Activated CD4-positive, alpha-beta T cell treated with anti-CD3 and anti-CD28 coated beads, Interleukin-2, amount 50 U/mL, for 1 hour (primary cell): ENCODE measurements at regions not wholly inside any gene's neighbourhood (a gene's known extent, or its start where the extent isn't known, plus 50 kb on each side); places are given as distances from the start of the nearest gene placed in this dataset.
"Not testable (repeated sequence)": the region's sequence is repeated elsewhere in the genome, so short reads cannot be mapped to it uniquely, and the experiment has no call there.

Experiments
- DNase-seq: peaks from one replicate; pipeline ENCODE4 v3.0.0-alpha.2; 2020

- DNase-seq: no peak
Observed at GRCh38 chr9:80501635-80502034, 929.9 kb downstream of the TLE4 start.

- DNase-seq: no peak
Observed at GRCh38 chr9:80500300-80500699, 928.5 kb downstream of the TLE4 start.

- DNase-seq: no peak
Observed at GRCh38 chr9:80498001-80498555, 926.3 kb downstream of the TLE4 start.

GRCh38 chr9:80496901-80497556, 925.3 kb downstream of the TLE4 start:
- no peak for DNase-seq

DNA sequence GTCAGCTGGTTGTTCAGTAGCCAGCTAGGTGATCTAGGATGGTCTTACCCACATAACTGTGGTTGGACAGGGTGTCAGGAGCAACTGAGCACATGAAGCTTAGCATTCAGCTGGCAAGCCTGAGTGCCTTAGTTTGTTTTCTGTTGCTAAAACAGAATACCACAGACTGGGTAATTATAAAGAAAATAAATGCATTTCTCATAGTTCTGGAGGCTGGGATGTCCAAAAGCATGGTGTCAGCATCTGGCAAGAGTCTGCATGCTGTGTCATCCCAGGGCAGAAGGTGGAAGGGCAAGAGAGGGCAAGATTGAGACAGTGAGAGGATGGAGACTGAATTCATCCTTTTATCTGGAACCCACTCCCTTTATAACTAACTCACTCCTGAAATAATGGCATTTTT, 921.5 kb downstream of the TLE4 start:
- no peak for DNase-seq

GRCh38 chr9:80492221-80492620, 920.5 kb downstream of the TLE4 start:
- DNase-seq: no peak

- DNase-seq: no peak
Observed at GRCh38 chr9:80491086-80491696, 919.4 kb downstream of the TLE4 start.

GRCh38 chr9:80489329-80489728, 917.6 kb downstream of the TLE4 start:
- DNase-seq: no peak

DNA sequence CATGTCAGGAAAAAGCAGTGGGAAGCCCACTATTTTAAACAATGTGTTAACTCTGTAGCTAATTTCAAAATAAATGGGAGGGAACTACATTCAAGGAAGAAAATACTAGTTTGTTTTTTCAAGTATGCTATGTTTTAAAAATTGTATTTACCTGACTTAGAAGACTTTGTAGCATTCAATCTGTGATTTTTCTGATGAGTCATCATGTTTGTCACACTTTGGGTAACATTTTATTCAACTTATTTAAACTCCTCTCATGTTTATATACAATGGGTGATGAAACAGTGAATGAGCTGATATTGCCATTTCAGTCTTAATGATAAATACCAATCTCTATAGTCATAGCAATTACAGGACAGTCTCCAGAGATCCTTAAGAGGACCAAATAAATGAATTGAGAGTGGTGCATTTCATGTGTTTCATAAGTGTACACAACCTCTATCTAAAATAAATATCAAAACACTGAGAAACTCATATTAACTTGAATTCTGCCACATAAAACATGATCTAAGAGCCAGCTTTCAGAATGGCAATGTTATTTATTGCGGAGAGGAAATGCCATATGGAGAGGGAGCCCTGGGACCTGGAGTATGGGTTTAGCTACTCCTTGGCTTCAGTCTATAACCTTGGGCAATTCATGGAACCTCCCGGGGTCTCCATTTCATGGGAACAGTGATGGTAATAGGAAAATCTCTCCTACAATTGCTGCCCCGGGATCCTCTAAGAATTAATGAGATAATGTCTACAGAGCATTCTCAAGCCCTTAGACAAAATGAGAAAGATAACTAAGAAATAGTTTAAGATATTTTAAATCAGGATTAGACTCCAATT, 913.9 kb downstream of the TLE4 start:
- DNase-seq: no peak

GRCh38 chr9:80482251-80482650, 910.5 kb downstream of the TLE4 start:
- DNase-seq: not testable (repeated sequence)

DNA sequence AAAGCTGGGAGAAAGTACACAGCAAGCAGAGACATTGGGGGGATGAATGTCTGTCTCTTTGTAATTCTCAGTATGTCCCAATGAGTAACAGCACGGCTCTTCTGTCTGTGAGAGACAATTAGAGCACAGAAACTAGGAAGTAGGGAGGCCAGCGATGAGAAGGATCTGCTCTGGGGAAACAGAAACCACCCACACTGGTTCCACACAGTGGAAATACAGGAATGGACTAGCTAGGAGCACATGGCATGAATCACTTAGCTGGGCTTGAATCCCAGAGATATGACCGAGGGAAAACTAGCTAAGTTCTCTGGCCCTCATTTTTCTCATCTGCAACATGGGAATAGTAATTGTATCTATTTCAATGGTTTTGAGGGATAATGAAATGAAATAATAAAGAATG, 895.9 kb downstream of the TLE4 start:
- no peak for DNase-seq

DNA sequence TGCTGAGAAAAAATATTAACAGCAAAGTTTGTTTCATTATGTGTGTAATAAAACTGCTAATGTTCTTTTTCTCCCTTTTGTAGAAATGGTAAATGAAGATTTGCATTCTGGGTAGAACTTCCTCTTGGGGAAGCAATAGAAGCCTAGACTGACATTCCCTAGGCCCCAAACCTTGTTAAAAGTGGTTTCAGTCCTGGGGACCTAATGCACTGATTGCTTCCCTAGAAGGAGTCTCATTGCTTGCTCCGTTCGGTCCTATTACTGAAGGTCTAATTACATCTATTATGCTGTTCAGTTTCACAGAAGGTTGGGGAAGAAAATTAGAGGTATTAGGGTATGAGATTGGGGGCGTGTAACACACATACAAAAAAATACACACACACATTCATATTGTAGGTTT, 893.8 kb downstream of the TLE4 start:
- DNase-seq: no peak

DNA sequence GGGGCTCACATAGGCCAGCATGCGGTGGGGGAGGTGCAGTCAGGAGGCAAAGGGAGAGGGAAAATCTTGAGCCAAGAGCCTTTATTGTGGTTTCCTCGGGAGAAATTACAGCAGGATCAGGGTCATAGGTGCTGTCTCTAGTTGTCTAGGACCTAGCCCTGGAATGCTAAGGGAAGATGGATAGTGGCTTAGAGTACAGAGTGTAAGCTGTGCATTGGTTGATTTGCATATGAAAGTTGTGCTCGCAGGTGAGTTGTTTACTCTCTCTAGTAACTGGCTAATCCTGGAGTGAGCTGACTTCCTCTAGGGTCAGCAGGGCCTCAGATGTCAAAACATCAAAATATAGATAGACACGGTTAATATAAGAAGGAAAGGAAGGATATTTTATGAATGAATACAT, 877.7 kb downstream of the TLE4 start:
- DNase-seq: no peak

DNA sequence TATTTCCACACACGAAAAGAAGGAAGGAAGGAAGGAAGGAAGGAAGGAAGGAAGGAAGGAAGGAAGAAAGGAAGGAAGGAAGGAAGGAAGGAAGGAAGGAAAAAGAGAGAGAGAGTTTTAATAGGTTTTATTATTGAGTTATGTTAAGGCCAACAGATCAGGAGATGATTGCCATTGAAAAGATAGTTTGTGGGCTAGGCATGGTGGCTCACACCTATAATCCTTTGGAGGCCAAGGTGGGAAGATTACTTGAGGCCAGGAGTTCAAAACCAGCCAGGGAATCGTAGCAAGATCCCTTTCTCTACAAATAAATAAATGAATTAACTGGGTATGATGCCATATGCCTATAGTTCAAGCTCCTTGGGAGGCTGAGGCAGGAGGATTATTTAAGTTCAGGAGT, 877.2 kb downstream of the TLE4 start:
- no peak for DNase-seq

DNA sequence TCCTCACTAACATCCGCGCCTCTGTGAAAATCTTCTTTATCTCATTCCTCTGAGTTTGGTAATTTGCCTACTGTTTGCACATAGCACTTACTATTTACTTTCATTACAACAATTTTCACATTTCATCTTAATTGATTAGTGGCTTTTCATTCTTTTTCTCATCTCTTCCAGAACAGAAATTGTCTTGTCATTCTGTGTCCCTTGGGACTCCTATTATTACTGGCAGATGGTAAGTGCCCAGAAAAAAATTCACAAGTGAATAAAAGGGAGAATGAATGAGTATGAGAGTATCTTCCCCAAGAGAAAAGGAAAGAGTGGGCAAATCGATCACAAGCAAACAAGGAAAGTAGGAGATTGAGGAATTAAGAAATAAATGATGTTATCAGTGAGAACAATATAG, 876.1 kb downstream of the TLE4 start:
- no peak for DNase-seq

DNA sequence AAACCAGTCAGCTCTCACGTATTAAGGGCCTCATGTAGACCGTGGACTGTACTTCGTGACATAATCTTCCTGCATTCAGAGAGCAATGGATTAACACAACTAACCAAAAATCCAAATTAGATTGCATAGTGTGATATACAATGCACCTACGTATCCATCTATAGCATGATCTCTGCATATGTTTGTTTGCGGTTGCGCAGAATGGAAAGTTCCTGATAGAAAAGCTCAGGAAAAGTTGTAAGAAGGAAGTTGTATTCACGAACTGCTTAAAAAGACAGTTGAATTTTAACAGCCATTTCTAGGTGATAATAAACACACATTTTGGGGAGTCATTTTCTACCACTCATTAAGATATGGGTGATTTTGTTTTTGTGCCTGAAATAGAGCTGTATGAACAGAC, 869.0 kb downstream of the TLE4 start:
- no peak for DNase-seq

DNA sequence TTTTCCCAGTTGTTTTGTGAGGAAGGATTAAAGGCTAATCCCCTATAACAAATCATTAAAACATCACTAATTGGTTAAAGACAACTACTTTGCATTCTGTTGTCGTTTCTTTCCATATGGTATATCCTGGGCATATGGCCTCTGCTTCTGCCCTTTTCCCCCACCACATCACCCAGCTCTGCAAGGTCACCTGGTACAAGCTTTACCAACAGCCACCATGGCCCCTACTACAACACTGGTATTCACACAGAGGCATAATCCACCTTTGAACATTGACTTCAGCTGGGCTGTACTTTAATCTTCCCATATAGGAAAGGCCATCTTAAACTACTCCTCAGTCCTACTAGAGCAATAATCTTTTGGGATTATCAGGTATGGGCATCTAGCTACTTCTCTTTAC, 866.1 kb downstream of the TLE4 start:
- DNase-seq: no peak

DNA sequence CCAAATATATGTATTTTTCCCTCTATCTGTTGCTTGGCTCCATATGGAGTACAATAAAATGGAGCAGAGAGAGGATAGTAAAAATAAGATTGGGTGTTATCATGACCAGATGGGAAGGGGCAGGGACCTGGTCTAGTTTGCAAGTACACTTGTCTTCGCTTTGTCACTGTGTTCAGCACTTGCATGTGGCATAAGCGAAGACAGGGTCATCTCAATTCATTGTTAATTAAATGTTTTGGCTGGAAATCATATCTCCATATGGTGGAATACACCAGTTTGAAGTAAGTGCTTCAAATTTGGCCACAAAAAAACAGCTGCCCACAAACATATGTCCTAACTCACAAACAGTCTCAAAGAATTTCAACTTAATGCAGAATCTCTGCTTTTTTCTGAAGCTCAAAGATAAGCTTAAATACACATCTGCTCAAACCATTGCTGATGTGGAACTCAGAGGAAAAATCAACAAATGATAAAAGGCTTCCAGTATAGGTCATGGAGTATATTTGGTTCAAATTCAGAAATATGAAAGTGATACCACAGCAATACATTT, 865.4 kb downstream of the TLE4 start:
- DNase-seq: no peak

DNA sequence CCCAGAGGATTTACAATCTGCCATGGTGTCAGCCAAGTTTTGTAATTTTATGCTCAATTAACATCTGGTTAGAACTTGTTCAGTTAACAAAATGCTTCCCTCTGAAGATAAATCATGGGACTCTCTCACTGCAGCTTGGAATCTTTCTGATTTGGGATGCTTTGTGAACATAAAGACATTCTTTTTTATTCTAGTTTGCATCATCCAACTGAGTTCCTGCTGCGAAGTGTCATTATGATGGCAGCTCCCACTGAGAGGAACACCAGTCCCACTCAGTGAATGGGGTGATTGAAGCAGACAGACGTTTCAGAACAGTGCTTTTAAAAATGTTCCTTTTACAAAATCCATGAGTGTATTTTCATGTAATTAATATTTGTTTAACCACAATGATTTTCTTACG, 863.8 kb downstream of the TLE4 start:
- DNase-seq: no peak

GRCh38 chr9:80426992-80427391, 855.2 kb downstream of the TLE4 start:
- no peak for DNase-seq

GRCh38 chr9:80417211-80417773, 845.5 kb downstream of the TLE4 start:
- DNase-seq: no peak

DNA sequence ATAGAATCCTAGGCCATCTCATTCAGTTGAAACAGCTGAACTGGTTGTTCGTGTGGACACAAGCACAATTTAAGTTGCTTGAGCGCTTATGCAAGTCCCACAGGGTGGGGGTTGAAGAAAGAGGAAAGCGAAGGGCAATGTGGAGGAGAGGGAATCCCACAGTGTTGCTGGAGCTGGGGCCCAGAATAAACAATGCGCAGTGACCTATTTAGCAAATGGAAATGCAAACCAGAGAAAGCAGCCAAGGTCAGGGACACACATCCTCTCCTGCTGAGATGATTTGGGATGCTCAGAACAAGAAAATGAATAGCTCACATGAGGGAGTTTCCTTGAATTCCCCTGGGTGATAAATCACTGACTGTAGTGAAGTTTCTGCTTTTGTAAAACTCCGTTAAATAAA, 838.3 kb downstream of the TLE4 start:
- no peak for DNase-seq

DNA sequence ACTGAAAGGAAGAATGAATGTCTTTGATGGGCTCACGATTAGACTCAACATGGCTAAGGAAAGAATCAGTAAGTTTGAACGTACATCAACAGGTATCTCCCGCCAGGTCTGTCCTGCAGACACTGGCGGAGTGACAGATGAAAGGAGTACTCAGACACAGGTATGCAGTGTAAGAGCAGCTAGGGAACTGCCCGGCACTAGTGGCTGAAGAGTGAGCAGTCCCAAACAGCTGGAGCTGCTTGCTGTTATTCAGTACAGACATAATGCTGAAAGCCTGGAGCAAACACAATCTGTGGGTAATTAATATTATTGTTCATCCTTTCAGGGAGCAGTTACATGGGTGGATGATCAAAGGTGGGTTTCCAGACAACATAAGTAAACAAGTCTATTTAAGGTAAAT, 835.5 kb downstream of the TLE4 start:
- DNase-seq: no peak
